ENCODE measurements at regions not wholly inside any gene's neighbourhood (a gene's known extent, or its start where the extent isn't known, plus 50 kb on each side); places are given as distances from the start of the nearest gene placed in this dataset.

DNA sequence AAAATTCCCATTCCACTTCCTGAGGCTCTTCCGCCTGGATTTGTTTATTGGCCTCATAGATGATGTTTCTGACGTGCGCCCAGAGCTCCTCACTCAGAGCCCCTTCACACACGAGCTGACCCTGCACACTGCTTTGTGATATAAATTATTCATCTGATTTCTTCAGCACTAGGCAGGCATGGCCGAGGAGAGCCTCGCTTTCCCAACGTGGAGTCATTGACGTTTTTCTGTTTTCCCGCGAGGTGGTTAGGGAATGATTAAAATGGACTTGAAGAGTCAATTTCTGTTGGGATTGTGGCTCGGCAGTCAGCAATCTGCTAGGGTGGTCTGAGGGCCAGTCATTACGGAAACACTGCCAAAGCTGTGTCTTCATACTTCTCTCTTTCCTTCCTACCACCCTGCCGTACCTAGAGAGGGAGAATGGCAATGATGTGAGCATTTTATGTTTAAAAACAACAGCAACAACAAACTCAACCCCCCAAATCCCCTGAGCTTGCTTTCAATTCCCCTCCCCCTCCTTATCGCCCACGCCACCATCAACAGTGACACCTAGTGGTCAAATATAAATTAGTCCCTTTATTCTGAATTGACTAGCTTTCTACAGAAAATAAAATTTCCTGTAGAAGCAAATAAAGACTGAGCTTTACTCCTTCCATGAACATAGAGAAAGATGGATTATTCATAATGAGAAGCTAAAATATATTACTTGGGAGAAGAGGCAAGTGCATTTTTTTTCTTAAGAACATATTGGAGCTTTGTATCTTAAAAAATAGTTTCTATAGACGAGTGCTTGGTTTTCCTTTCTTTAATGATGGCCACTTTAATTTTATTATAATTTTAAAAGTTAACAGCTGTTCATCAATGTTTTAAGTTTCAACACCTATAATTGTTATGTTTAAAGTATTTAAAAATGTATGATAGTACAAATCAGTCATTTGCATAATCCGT, 285.1 kb downstream of the MTX2 start:
- TF ChIP-seq, protein P1, sequence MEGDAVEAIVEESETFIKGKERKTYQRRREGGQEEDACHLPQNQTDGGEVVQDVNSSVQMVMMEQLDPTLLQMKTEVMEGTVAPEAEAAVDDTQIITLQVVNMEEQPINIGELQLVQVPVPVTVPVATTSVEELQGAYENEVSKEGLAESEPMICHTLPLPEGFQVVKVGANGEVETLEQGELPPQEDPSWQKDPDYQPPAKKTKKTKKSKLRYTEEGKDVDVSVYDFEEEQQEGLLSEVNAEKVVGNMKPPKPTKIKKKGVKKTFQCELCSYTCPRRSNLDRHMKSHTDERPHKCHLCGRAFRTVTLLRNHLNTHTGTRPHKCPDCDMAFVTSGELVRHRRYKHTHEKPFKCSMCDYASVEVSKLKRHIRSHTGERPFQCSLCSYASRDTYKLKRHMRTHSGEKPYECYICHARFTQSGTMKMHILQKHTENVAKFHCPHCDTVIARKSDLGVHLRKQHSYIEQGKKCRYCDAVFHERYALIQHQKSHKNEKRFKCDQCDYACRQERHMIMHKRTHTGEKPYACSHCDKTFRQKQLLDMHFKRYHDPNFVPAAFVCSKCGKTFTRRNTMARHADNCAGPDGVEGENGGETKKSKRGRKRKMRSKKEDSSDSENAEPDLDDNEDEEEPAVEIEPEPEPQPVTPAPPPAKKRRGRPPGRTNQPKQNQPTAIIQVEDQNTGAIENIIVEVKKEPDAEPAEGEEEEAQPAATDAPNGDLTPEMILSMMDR (IDR thresholded peaks at IDR 0.05) = peak; percentile 89 to 93
- Histone ChIP-seq H3K9me3 (no peaks in the 10 kb centered on the region), H3K36me3 (no peaks in the 10 kb centered on the region), H3K27ac (peak overlapping the region; percentile 48 to 67), H3K4me1 (peaks cover 0 to 17% of the 10 kb centered on the region in 2 donors), H3K4me3 (peak overlapping the region; percentile 31 to 50), H3K27me3 (no peaks in the 10 kb centered on the region)
- peak; percentile 59 for DNase-seq (ENCODE audit: low spot score)

- Histone ChIP-seq H3K9me3 (no peaks in the 10 kb centered on the region), H3K27me3 (no peaks in the 10 kb centered on the region), H3K4me1 (peaks cover 0 to 17% of the 10 kb centered on the region in 2 donors), H3K27ac (no peak overlapping the region), H3K4me3 (no peak overlapping the region), H3K36me3 (no peaks in the 10 kb centered on the region)
- DNase-seq (ENCODE audit: low spot score) = no peak
- TF ChIP-seq, protein P1 (IDR thresholded peaks at IDR 0.05) = no peak
Measured at GRCh38 chr2:176555112-176555511, 285.9 kb downstream of the MTX2 start.

- H3K9me3 ChIP-seq = no peaks in the 10 kb centered on the region
- H3K36me3 ChIP-seq = no peaks in the 10 kb centered on the region
- no peak for DNase-seq (ENCODE audit: low spot score)
- H3K27me3 ChIP-seq = no peaks in the 10 kb centered on the region
- TF ChIP-seq, protein P1 (IDR thresholded peaks at IDR 0.05) = no peak
- H3K4me3 ChIP-seq = no peak overlapping the region
- no peak overlapping the region for H3K27ac ChIP-seq
- H3K4me1 ChIP-seq = peaks cover 0 to 17% of the 10 kb centered on the region in 2 donors
Measured at GRCh38 chr2:176555781-176556180, 286.5 kb downstream of the MTX2 start.

GRCh38 chr2:176556373-176556772, 287.1 kb downstream of the MTX2 start:
- Histone ChIP-seq H3K27me3 (no peaks in the 10 kb centered on the region), H3K36me3 (no peaks in the 10 kb centered on the region), H3K27ac (no peak overlapping the region), H3K4me1 (peaks cover 0 to 17% of the 10 kb centered on the region in 2 donors), H3K4me3 (no peak overlapping the region), H3K9me3 (no peaks in the 10 kb centered on the region)
- TF ChIP-seq, protein P1 (IDR thresholded peaks at IDR 0.05) = no peak
- DNase-seq (ENCODE audit: low spot score) = no peak

- no peak overlapping the region for H3K27ac ChIP-seq
- no peak for DNase-seq (ENCODE audit: low spot score)
- no peaks in the 10 kb centered on the region for H3K9me3 ChIP-seq
- no peak overlapping the region for H3K4me3 ChIP-seq
- no peaks in the 10 kb centered on the region for H3K27me3 ChIP-seq
- TF ChIP-seq, protein P1 (IDR thresholded peaks at IDR 0.05) = no peak
- H3K36me3 ChIP-seq = no peaks in the 10 kb centered on the region
- H3K4me1 ChIP-seq = peaks cover 0 to 15% of the 10 kb centered on the region in 2 donors
Measured at GRCh38 chr2:176557821-176558220, 288.6 kb downstream of the MTX2 start.
